ENCODE measurements at regions not wholly inside any gene's neighbourhood (a gene's known extent, or its start where the extent isn't known, plus 50 kb on each side); places are given as distances from the start of the nearest gene placed in this dataset.

DNA sequence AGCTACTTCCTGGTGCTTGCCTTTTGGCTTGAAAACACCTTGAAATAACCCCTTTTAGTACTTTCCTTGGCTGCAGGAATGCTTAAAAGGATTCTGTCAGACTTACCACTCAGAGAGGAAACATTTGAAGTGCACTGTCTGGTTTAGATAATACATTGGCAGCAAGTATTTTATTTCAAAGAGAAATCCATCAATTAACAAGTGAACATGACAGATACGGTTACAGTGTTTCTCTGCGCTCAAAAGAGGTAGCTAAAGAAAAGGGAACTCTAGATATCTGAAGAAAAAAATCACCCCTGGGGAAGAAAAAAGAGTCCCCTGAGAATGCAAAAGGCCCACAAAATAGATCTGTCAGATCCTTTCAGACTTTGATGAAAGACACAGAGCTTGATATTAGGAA lies 421.9 kb downstream of the LRFN5 start:
- TF ChIP-seq POLR2A (IDR thresholded peaks at IDR 0.05) (no peak), EP300 (IDR thresholded peaks at IDR 0.05) (no peak)
- TF ChIP-seq, protein P1, sequence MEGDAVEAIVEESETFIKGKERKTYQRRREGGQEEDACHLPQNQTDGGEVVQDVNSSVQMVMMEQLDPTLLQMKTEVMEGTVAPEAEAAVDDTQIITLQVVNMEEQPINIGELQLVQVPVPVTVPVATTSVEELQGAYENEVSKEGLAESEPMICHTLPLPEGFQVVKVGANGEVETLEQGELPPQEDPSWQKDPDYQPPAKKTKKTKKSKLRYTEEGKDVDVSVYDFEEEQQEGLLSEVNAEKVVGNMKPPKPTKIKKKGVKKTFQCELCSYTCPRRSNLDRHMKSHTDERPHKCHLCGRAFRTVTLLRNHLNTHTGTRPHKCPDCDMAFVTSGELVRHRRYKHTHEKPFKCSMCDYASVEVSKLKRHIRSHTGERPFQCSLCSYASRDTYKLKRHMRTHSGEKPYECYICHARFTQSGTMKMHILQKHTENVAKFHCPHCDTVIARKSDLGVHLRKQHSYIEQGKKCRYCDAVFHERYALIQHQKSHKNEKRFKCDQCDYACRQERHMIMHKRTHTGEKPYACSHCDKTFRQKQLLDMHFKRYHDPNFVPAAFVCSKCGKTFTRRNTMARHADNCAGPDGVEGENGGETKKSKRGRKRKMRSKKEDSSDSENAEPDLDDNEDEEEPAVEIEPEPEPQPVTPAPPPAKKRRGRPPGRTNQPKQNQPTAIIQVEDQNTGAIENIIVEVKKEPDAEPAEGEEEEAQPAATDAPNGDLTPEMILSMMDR (IDR thresholded peaks at IDR 0.05) = no peak
- DNase-seq (ENCODE audit: low spot score in 2 of 2) = no peak
- Histone ChIP-seq H3K27ac (no peak overlapping the region), H3K36me3 (no peaks in the 10 kb centered on the region), H3K27me3 (no peaks in the 10 kb centered on the region), H3K4me3 (no peak overlapping the region), H3K4me1 (no peaks in the 10 kb centered on the region), H3K9me3 (peaks cover 0 to 11% (median 0%) of the 10 kb centered on the region in 4 donors)
- 71 to 85% methylated on average over 2 of the region's 2 CpGs for WGBS, 2 donors

DNA sequence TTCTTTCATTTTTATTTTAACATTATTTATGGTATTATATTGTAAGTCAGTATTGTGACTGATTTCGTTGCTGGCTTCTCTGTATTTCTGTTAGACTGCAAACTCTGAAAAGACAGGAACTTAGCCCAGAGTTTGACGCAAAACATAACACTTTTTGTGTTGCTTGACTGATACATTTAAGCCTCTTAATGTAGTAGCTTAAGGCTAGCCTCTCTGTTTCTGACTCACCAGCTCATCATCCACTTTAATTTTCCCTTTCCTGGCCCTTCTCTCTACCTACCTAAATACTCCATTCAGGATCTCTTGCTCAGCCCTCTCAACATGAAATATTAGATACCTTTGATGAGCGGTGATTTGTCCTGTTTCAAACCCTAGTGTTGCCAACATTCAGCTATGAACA lies 420.6 kb downstream of the LRFN5 start:
- H3K9me3 ChIP-seq = peaks cover 0 to 11% (median 0%) of the 10 kb centered on the region in 4 donors
- no peak overlapping the region for H3K27ac ChIP-seq
- no peaks in the 10 kb centered on the region for H3K4me1 ChIP-seq
- H3K4me3 ChIP-seq = no peak overlapping the region
- WGBS, 2 donors = 83 to 87% methylated on average over 3 of the region's 3 CpGs
- no peaks in the 10 kb centered on the region for H3K36me3 ChIP-seq
- TF ChIP-seq, protein P1 (IDR thresholded peaks at IDR 0.05) = no peak
- TF ChIP-seq POLR2A (IDR thresholded peaks at IDR 0.05) (no peak), EP300 (IDR thresholded peaks at IDR 0.05) (no peak)
- no peaks in the 10 kb centered on the region for H3K27me3 ChIP-seq
- DNase-seq (ENCODE audit: low spot score in 2 of 2) = no peak

DNA sequence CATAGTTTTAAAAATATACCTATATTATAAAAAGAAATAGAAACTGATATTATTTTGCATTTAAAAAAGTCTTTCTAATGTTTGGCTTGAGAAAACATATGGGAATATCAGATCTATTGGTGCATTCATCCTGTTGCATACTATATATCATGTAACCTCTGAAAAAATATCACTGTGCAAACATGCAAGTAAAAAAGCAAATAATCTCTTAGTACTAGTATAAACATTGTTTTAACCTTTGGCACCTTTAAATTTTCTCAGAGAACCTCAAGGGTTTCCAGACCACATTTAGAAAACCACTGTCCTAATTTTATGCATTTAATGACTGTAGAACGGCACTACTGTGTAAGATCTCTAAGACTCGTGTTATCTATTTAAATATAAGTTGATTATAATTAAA lies 416.8 kb downstream of the LRFN5 start:
- no peaks in the 10 kb centered on the region for H3K36me3 ChIP-seq
- H3K4me3 ChIP-seq = no peak overlapping the region
- no peaks in the 10 kb centered on the region for H3K27me3 ChIP-seq
- DNase-seq (ENCODE audit: low spot score in 2 of 2) = no peak
- no peak for TF ChIP-seq EP300 (IDR thresholded peaks at IDR 0.05)
- no peak for TF ChIP-seq POLR2A (IDR thresholded peaks at IDR 0.05)
- 49 to 53% methylated on average over 2 of the region's 2 CpGs for WGBS, 2 donors
- H3K27ac ChIP-seq = no peak overlapping the region
- no peaks in the 10 kb centered on the region for H3K4me1 ChIP-seq
- peaks cover 0 to 11% (median 0%) of the 10 kb centered on the region in 4 donors for H3K9me3 ChIP-seq

GRCh38 chr14:42014301-42014700 lies 407.6 kb downstream of the LRFN5 start:
- TF ChIP-seq, protein P1 (IDR thresholded peaks at IDR 0.05) = no peak
- TF ChIP-seq POLR2A (IDR thresholded peaks at IDR 0.05) = no peak
- TF ChIP-seq EP300 (IDR thresholded peaks at IDR 0.05) = no peak
- H3K27me3 ChIP-seq = no peaks in the 10 kb centered on the region
- H3K4me3 ChIP-seq = no peak overlapping the region
- H3K9me3 ChIP-seq = no peaks in the 10 kb centered on the region
- H3K36me3 ChIP-seq = no peaks in the 10 kb centered on the region
- WGBS, 2 donors = 81 to 90% methylated on average over 3 of the region's 3 CpGs
- H3K27ac ChIP-seq = no peak overlapping the region
- no peak for DNase-seq (ENCODE audit: low spot score in 2 of 2)
- no peaks in the 10 kb centered on the region for H3K4me1 ChIP-seq

- no peaks in the 10 kb centered on the region for H3K4me1 ChIP-seq
- H3K9me3 ChIP-seq = no peaks in the 10 kb centered on the region
- no peaks in the 10 kb centered on the region for H3K36me3 ChIP-seq
- 75 to 78% methylated on average over 2 of the region's 2 CpGs for WGBS, 2 donors
- TF ChIP-seq, protein P1 (IDR thresholded peaks at IDR 0.05) = no peak
- no peak for TF ChIP-seq POLR2A (IDR thresholded peaks at IDR 0.05)
- no peak for TF ChIP-seq EP300 (IDR thresholded peaks at IDR 0.05)
- DNase-seq (ENCODE audit: low spot score in 2 of 2) = no peak
- no peaks in the 10 kb centered on the region for H3K27me3 ChIP-seq
- no peak overlapping the region for H3K4me3 ChIP-seq
- no peak overlapping the region for H3K27ac ChIP-seq
These were observed 406.9 kb downstream of the LRFN5 start for GRCh38 chr14:42013559-42013958.

- Histone ChIP-seq H3K9me3 (no peaks in the 10 kb centered on the region), H3K4me3 (no peak overlapping the region), H3K4me1 (no peaks in the 10 kb centered on the region), H3K36me3 (no peaks in the 10 kb centered on the region), H3K27ac (no peak overlapping the region), H3K27me3 (no peaks in the 10 kb centered on the region)
- TF ChIP-seq POLR2A (IDR thresholded peaks at IDR 0.05) (no peak), EP300 (IDR thresholded peaks at IDR 0.05) (no peak)
- TF ChIP-seq, protein P1 (IDR thresholded peaks at IDR 0.05) = no peak
- no peak for DNase-seq (ENCODE audit: low spot score in 2 of 2)
These were observed 406.5 kb downstream of the LRFN5 start for GRCh38 chr14:42013153-42013552.
